B cell (primary cell): ENCODE measurements at regions not wholly inside any gene's neighbourhood (a gene's known extent, or its start where the extent isn't known, plus 50 kb on each side); places are given as distances from the start of the nearest gene placed in this dataset.

Experiments
- ATAC-seq: fragments of 200-7000 bp; cut with Tn5 transposase; one replicate; pipeline ENCODE4 v1.10.0; 2021; ENCODE audit warnings: low read depth, mild to moderate bottlenecking, moderate number of reproducible peaks, moderate library complexity
- CTCF ChIA-PET: fragments of 350-600 bp; sonication (Branson Sonifier 250); formaldehyde crosslinking; loops from one replicate; lab custom pipeline; 2021; ENCODE audit warnings: antibody characterized with exemption, inconsistent platforms; lab: Charles Lee
- POLR2A ChIA-PET: fragments of 350-600 bp; sonication (Branson Sonifier 250); formaldehyde crosslinking; loops from one replicate; lab custom pipeline; 2021; ENCODE audit warnings: antibody characterized with exemption; lab: Charles Lee
- DNase-seq: peaks from one replicate; pipeline ENCODE4 v3.0.0; 2013
- H2AFZ ChIP-seq: 2 replicates; pipeline ENCODE4 v1.6.1; 2012; ENCODE audit warnings: mild to moderate bottlenecking, low read depth, low read length; ENCODE audit not compliant: insufficient read depth, poor library complexity, severe bottlenecking
- H3K27ac ChIP-seq, 2 donors: 1 replicate in 1 of 2; 2 replicates in 1 of 2; pipeline ENCODE4 v1.5.1; 2012 to 2013; ENCODE audit warnings: low read length in 2 of 2, mild to moderate bottlenecking in 2 of 2, moderate library complexity in 1 of 2
- H3K27me3 ChIP-seq, 4 experiments: fragments of 200-600 bp in 1 of 4; sonication (generic) in 1 of 4; replicated peaks in 1 of 4; 1 replicate in 2 of 4; 2 replicates in 2 of 4; pipeline versions ENCODE4 v1.6.1 to v1.7.0; 2013 to 2016; ENCODE audit warnings: low read length in 3 of 4, mild to moderate bottlenecking in 2 of 4, mixed read lengths in 1 of 4, moderate library complexity in 1 of 4; ENCODE audit not compliant: insufficient read depth in 4 of 4, control insufficient read depth in 3 of 4; ENCODE audit errors: control extremely low read depth in 1 of 4
- H3K36me3 ChIP-seq, 2 experiments: replicated peaks in 1 of 2; 1 replicate in 1 of 2; 2 replicates in 1 of 2; pipeline versions ENCODE4 v1.6.1 to v1.7.1; 2013; ENCODE audit warnings: low read length in 1 of 2; ENCODE audit not compliant: insufficient read depth in 2 of 2, control insufficient read depth in 1 of 2; ENCODE audit errors: control extremely low read depth in 1 of 2, extremely low read depth in 1 of 2
- H3K4me1 ChIP-seq, 2 donors: fragments of 200-600 bp in 1 of 2; sonication (generic) in 1 of 2; 1 replicate in 1 of 2; 2 replicates in 1 of 2; pipeline versions ENCODE4 v1.5.1 to v1.6.1; 2013 to 2017; ENCODE audit warnings: low read length in 2 of 2; ENCODE audit not compliant: control insufficient read depth in 2 of 2, insufficient read depth in 2 of 2
- H3K4me2 ChIP-seq: replicated peaks from 2 replicates; pipeline ENCODE3; 2012; ENCODE audit warnings: mild to moderate bottlenecking, low read depth, low read length; ENCODE audit not compliant: poor library complexity, severe bottlenecking
- H3K4me3 ChIP-seq, 5 experiments: fragments of 200-600 bp in 1 of 5; sonication (generic) in 1 of 5; 1 replicate in 3 of 5; 2 replicates in 2 of 5; pipeline versions ENCODE4 v1.5.1 to v1.7.0; 2011 to 2016; ENCODE audit warnings: low read length in 4 of 5, mild to moderate bottlenecking in 4 of 5, low read depth in 2 of 5, control low read depth in 1 of 5, moderate library complexity in 1 of 5; ENCODE audit not compliant: insufficient read depth in 1 of 5; ENCODE audit errors: control extremely low read depth in 1 of 5, extremely low read depth in 1 of 5
- H3K79me2 ChIP-seq: fragments of 200-600 bp; sonication (generic); one replicate; pipeline ENCODE4 v1.6.0; 2016; ENCODE audit warnings: low read length; ENCODE audit not compliant: control insufficient read depth, insufficient read depth
- H3K9ac ChIP-seq: fragments of 200-600 bp; sonication (generic); 2 replicates; pipeline ENCODE4 v1.6.1; 2017; ENCODE audit warnings: mild to moderate bottlenecking, low read length, moderate library complexity
- H3K9me3 ChIP-seq, 3 donors: one replicate each; pipeline versions ENCODE4 v1.6.1 to v1.7.1; 2013; ENCODE audit warnings: low read length in 2 of 3; ENCODE audit not compliant: control insufficient read depth in 2 of 3, insufficient read depth in 1 of 3; ENCODE audit errors: control extremely low read depth in 1 of 3
- H4K20me1 ChIP-seq: 2 replicates; pipeline ENCODE4 v1.6.0; 2012; ENCODE audit warnings: mild to moderate bottlenecking, low read length; ENCODE audit not compliant: insufficient read depth, control insufficient read depth, poor library complexity, severe bottlenecking
- H3K27ac Mint-ChIP-seq: one replicate; pipeline ENCODE4 v1.8.0; 2021; ENCODE audit warnings: mixed read lengths
- H3K27me3 Mint-ChIP-seq: one replicate; pipeline ENCODE4 v1.8.0; 2021; ENCODE audit warnings: mixed read lengths
- H3K4me1 Mint-ChIP-seq: one replicate; pipeline ENCODE4 v1.8.0; 2021; ENCODE audit warnings: mixed read lengths
- H3K4me3 Mint-ChIP-seq: one replicate; pipeline ENCODE4 v1.8.0; 2021; ENCODE audit warnings: mixed read lengths
- H3K9me3 Mint-ChIP-seq: one replicate; pipeline ENCODE4 v1.8.0; 2022; ENCODE audit warnings: mixed read lengths; ENCODE audit not compliant: insufficient read depth
- CTCF ChIP-seq: fragments of 200-600 bp; IDR thresholded peaks from one replicate; pipeline ENCODE4 v1.8.0; 2022; ENCODE audit warnings: antibody characterized with exemption, mild to moderate bottlenecking
- EZH2 ChIP-seq: IDR thresholded peaks from 2 replicates; pipeline ENCODE4 v1.6.1; 2012; ENCODE audit warnings: borderline replicate concordance, low read depth, mild to moderate bottlenecking, moderate library complexity, low read length; ENCODE audit not compliant: insufficient read depth, poor library complexity, severe bottlenecking
- WGBS: methylation state at CpG from one replicate; pipeline ENCODE4 v1.1.5; 2013; ENCODE audit warnings: missing lambda C conversion rate; ENCODE audit not compliant: insufficient coverage; 5-methylcytosine and 5-hydroxymethylcytosine counted together
- intact Hi-C: fragments of 100-400 bp; cut with micrococcal nuclease; formaldehyde crosslinking; loops from one replicate; pipeline ENCODE4 v1.10.0; 2022

GRCh38 chr1:232555494-232556210 lies 74.3 kb downstream of the SIPA1L2 start:
- H3K79me2 ChIP-seq, result no peaks in the 10 kb centered on the region
- ChIA-PET CTCF (no interaction called here), POLR2A (no interaction called here)
- no peaks in the 10 kb centered on the region for H3K4me1 Mint-ChIP-seq
- H3K27me3 Mint-ChIP-seq, result peaks cover 4% of the 10 kb centered on the region
- H3K4me2 ChIP-seq, result no peak overlapping the region
- H3K27me3 ChIP-seq, result peaks cover 0 to 5% (median 0%) of the 10 kb centered on the region in 4 experiments
- H3K27ac Mint-ChIP-seq, result no peak overlapping the region
- H3K9ac ChIP-seq, result no peak overlapping the region
- TF ChIP-seq CTCF (no peak), EZH2 (no peak)
- no peak overlapping the region for H3K27ac ChIP-seq
- no peaks in the 10 kb centered on the region for H3K9me3 ChIP-seq
- H2AFZ ChIP-seq, result no peak overlapping the region
- H3K9me3 Mint-ChIP-seq, result no peaks in the 10 kb centered on the region
- H3K36me3 ChIP-seq, result no peaks in the 10 kb centered on the region
- no peaks in the 10 kb centered on the region for H4K20me1 ChIP-seq
- intact Hi-C loops, result no loop called here
- DNase-seq (no peak), ATAC-seq (no peak)
- no peaks in the 10 kb centered on the region for H3K4me1 ChIP-seq
- WGBS, result 92% methylated on average over 1 of the region's 2 CpGs
- H3K4me3 ChIP-seq, result no peak overlapping the region
- no peak overlapping the region for H3K4me3 Mint-ChIP-seq

GRCh38 chr1:232554409-232554808 lies 75.5 kb downstream of the SIPA1L2 start:
- Mint-ChIP-seq H3K27me3 (peaks cover 5% of the 10 kb centered on the region), H3K9me3 (no peaks in the 10 kb centered on the region), H3K4me3 (no peak overlapping the region), H3K4me1 (no peaks in the 10 kb centered on the region), H3K27ac (no peak overlapping the region)
- intact Hi-C loops, result no loop called here
- ChIA-PET CTCF (no interaction called here), POLR2A (no interaction called here)
- Histone ChIP-seq H3K27me3 (peaks cover 0 to 5% (median 0%) of the 10 kb centered on the region in 4 experiments), H3K9ac (no peak overlapping the region), H2AFZ (no peak overlapping the region), H4K20me1 (no peaks in the 10 kb centered on the region), H3K4me1 (no peaks in the 10 kb centered on the region), H3K9me3 (no peaks in the 10 kb centered on the region), H3K4me2 (no peak overlapping the region), H3K27ac (no peak overlapping the region), H3K79me2 (no peaks in the 10 kb centered on the region), H3K4me3 (no peak overlapping the region), H3K36me3 (no peaks in the 10 kb centered on the region)
- TF ChIP-seq EZH2 (no peak), CTCF (no peak)
- WGBS, result no CpG with 5 or more reads among the region's 6 CpGs
- no peak for DNase-seq
- ATAC-seq, result no peak
